HG02571 (cell line): ENCODE measurements at regions not wholly inside any gene's neighbourhood (a gene's known extent, or its start where the extent isn't known, plus 50 kb on each side); places are given as distances from the start of the nearest gene placed in this dataset.

Source experiments
- ATAC-seq: cut with Tn5 transposase; IDR thresholded peaks from one replicate; pipeline ENCODE4 v1.9.1; 2021; ENCODE audit warnings: mild to moderate bottlenecking, moderate library complexity; ENCODE audit not compliant: unreplicated experiment

DNA sequence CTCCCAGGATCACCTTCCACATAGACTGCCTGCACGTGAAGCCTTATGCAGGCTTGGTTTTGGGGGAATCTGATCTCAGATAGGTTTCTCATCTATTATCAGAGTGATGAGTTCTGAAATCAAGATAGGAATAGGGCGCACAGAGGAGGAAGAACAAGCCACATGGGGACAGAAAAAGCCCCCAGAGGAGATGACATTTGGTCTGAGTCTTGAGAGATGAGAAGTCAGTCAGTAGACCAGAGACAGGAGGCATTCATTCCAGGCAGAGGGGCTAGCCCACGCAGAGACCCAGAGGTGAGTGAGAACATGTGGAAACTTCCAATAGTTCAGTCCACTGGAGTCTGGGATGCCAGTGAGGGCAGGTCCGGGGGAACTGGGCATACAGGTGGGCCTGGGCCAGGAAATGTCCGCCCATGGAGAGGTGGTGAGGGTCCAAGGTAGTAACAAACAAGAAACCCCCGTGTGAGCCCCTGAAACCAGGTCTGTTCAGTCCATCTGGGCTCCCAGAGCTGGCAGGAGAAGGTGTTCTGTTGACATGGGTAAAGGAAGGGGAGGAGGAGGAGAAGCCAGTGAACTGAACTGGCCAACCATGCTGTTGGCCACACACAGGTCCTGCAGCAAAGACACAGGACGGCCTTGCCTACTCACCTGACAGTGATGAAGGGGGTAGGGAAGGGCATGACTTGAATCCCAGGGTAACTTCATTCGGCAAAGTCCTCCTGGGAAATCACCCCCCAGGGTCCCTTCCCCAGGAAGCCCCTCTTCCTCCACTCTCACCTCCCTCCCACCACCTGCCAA lies 69.3 kb upstream of the SMNDC1 start:
- ATAC-seq = no peak

DNA sequence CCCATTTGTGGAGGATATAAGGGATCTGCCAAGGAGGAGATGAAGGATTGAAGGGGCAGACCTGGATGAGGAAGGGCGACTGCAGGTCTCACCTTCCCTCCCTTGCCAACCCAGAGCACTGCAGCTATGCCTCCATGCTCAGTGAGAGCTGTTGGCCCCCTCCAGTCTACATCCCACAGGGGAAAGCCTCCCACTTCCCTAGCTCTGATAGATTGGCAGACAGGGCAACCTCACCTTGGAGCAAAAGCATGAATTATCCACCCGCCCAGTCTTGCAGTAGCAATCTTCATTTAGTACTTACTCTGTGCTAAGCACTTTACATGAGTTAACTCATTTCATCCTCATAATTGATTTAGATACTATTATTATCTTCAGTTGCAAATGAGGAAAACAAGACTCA lies 70.4 kb upstream of the SMNDC1 start:
- no peak for ATAC-seq

- no peak for ATAC-seq
Measured at GRCh38 chr10:110376021-110376766, 71.5 kb upstream of the SMNDC1 start.

- no peak for ATAC-seq
Measured at GRCh38 chr10:110376767-110377160, 72.0 kb upstream of the SMNDC1 start.

DNA sequence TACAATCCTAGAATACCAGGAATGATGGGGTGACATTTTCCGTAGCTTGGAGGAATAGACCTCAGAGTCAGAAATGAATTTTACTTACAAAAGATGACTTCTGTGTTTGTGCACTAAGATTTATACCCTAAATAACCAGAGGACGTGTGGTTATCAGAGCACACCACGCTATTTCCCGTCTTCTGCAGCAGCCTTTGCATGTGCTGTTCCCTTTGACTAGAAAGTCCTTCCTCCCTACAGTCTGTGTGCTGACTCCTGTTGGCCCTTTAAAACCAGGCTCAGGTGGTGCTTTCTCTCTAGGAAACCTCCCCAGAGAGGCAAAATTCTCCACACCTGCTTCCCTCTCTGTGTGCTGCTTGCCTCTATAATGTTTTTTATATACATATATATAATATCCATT lies 73.3 kb upstream of the SMNDC1 start:
- no peak for ATAC-seq

DNA sequence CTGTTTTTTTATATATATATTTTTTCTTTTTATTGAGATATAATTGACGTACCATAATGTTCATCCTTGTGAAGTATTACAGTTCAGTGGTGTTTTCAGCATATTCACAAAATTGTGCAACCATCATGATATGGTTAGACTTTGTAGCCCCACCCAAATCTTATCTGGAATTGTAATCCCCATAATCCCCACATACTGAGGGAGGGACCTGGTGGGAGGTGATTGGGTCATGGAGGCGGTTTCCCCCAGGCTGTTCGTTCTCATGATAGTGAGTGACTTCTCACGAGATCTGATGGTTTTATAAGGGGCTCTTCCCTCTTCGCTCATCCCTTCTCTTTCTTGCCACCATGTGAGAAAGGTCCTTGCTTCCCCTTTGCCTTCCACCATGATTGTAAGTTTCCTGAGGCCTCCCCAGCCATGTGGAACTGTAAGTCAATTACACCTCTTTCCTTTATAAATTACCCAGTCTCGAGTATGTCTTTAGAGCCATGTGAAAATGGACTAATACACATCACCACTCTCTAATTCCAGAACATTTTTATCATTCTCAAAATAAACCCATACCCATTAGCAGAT lies 73.9 kb upstream of the SMNDC1 start:
- no peak for ATAC-seq

DNA sequence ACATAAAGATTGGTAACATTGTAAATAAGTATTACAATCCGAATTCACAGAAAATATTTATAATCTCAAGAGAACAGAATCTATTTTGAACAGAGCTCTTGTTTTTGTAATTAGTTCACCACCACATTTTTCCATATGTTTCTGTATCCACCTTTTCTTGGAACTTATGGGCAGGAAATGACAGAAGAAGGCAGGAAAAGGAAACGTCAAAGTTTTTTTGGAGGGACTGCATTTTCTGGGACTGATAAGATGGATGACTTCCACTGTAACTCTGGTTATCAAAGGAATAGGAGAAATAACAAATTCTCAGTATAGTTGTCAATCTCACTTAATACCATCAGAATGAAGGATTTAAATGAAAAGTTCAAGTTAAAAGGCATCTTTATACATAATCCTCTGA lies 75.1 kb upstream of the SMNDC1 start:
- ATAC-seq = no peak

DNA sequence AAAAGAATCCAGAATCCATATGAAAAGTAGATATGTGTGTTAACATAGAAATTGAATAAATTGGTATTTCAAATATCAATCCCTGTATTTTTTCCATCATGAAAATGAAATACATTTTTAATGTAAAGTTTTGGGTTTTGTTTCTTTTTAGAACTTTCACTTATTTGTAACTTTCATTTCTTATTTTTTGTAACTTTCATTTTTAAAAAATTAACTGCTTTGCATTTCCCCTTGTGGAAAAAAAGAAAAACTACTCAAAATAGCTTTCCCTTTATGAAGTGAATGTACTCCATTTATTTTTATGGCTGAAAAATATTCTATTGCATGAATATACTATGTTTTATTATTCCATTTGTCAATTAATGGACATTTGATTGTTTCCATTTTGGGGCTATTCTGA lies 75.6 kb upstream of the SMNDC1 start:
- ATAC-seq = no peak

DNA sequence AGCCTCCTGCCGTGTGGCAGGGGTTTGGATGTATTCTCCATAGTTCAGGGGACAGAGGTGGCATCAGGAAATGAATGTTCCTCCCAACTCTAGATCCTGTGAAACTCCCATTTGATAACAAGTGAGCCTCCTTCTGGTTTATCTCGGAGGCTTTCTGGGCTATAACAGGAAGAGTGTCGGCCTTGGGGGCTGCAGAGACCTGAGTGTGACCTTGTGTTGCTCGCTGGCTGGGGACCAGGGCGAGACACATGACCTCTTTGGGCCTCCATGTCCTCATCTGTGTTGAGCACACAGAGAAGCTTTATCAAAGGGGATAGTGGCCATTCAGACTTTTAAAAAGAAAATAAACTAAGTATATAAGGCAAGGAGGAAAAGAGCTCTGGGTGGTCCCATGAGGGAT lies 78.0 kb upstream of the SMNDC1 start:
- no peak for ATAC-seq

- ATAC-seq = no peak
Measured at GRCh38 chr10:110387617-110387982, 82.9 kb upstream of the SMNDC1 start.

DNA sequence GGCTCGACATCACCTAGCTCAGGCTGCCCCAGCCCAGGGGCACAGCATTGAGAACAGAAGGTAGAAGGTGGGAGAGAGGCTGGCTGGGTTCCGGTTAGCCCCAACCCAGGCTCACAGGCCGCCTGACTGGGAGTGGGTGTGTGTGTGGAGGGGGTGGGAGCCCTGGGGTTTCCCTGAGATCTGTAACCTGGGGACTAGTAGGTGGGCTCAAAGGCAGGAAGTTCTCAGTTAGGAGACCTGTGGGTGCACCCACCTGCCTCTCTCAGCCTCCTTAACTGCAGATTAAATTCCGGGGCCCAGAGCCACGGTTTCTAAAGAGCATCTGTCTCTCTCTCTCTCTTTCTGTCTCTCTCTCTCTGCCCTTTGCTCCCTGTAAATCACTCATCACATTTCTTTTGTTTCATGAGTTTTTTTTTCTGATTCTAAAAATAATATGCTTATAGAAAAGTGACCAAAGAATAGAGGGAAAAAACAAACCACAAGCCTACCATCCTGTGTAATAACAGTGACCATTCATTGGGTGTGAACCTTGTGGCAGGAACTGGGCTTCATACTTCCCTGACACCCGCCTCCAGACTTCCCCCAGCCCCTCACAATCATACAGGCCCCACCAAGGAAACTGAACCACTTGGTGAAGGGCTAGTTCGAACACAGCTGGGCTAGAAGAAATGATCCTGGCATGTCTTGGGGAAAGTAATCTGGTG lies 83.4 kb upstream of the SMNDC1 start:
- ATAC-seq = peak; percentile 68

GRCh38 chr10:110388687-110389052 lies 84.0 kb upstream of the SMNDC1 start:
- ATAC-seq = no peak

- no peak for ATAC-seq
Measured at GRCh38 chr10:110389255-110389654, 84.5 kb upstream of the SMNDC1 start.

- no peak for ATAC-seq
Measured at GRCh38 chr10:110391541-110391940, 86.8 kb upstream of the SMNDC1 start.

GRCh38 chr10:110392121-110392520 lies 87.4 kb upstream of the SMNDC1 start:
- no peak for ATAC-seq

GRCh38 chr10:110392868-110393740 lies 88.4 kb upstream of the SMNDC1 start:
- no peak for ATAC-seq

GRCh38 chr10:110393866-110394265 lies 89.1 kb upstream of the SMNDC1 start:
- no peak for ATAC-seq

GRCh38 chr10:110394296-110394695 lies 89.6 kb upstream of the SMNDC1 start:
- no peak for ATAC-seq

DNA sequence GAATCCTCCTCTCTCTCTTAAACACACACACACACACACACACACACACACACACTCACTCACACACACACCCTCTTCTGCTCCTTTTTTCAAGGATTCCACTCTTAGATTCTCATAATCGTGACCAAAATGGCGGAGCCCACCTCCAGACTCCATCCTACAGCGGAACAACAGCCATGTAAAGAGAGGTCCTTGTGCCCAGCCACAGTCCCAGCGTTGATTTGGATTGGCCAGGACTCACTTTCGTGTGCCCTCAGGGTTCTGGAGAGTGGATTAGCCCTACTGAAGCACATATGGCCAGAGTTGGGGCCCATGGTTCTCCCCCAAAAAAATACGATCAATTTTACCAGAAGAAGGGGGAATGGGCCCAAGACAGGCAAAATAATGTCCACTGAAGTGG lies 90.2 kb upstream of the SMNDC1 start:
- no peak for ATAC-seq
